ENCODE measurements at regions not wholly inside any gene's neighbourhood (a gene's known extent, or its start where the extent isn't known, plus 50 kb on each side); places are given as distances from the start of the nearest gene placed in this dataset.
"Not testable (repeated sequence)": the region's sequence is repeated elsewhere in the genome, so short reads cannot be mapped to it uniquely, and the experiment has no call there.

DNA sequence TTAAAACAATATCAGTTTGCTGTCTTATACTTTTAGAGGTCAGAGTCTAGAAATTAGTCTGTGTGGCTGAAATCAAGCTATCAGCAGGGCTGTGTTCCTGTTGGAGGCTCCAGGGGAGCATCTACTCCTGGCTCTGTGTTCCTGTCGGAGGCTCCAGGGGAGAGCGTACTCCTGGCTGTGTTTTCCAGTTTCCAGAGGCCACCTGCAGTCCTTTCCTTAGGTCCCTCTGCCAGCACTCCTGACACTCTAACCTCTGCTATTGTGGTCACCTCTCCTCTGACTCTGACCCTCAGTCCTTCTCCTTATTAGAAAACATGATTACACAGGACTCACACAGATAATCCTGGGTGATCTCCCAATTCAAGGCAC is 1140.7 kb upstream of the TMEM132C start:
- DNase-seq: no peak
- intact Hi-C loops (cut with DNase I): no loop called here
- TF ChIP-seq POLR2A (IDR thresholded peaks at IDR 0.05): no peak
- TF ChIP-seq, protein P1, sequence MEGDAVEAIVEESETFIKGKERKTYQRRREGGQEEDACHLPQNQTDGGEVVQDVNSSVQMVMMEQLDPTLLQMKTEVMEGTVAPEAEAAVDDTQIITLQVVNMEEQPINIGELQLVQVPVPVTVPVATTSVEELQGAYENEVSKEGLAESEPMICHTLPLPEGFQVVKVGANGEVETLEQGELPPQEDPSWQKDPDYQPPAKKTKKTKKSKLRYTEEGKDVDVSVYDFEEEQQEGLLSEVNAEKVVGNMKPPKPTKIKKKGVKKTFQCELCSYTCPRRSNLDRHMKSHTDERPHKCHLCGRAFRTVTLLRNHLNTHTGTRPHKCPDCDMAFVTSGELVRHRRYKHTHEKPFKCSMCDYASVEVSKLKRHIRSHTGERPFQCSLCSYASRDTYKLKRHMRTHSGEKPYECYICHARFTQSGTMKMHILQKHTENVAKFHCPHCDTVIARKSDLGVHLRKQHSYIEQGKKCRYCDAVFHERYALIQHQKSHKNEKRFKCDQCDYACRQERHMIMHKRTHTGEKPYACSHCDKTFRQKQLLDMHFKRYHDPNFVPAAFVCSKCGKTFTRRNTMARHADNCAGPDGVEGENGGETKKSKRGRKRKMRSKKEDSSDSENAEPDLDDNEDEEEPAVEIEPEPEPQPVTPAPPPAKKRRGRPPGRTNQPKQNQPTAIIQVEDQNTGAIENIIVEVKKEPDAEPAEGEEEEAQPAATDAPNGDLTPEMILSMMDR (IDR thresholded peaks at IDR 0.05): no peak
- H3K9me3 ChIP-seq: no peaks in the 10 kb centered on the region
- WGBS (ENCODE audit: insufficient coverage, low coverage, low lambda C conversion rate, missing lambda C conversion rate): 81% methylated on average over 2 of the region's 2 CpGs
- H3K4me1 ChIP-seq: peaks cover 0 to 39% (median 10%) of the 10 kb centered on the region in 4 donors
- no peaks in the 10 kb centered on the region for H3K36me3 ChIP-seq
- no peak overlapping the region for H3K27ac ChIP-seq
- no peak overlapping the region for H3K4me3 ChIP-seq
- no peaks in the 10 kb centered on the region for H3K27me3 ChIP-seq
- ATAC-seq: no peak

DNA sequence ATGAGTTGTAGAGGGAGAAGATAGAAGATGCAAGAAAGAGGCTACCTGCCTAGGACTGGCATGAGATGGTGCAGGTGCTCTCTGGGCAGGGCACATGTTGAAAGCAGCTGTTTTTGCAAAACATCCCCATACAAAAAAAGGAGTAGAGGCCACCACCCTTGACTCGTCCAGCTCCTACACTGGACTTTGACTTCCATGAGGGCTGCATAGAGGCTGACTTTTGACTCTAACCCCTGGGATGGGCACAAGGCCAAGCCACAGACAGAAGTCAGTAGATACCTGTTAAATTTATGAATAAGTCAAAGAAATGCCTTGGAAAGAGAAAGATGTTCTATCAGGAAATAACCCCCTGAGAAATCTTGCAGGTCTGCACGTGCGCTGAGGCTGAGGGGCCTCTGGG is 1139.1 kb upstream of the TMEM132C start:
- ATAC-seq: peak; percentile 63 to 87 (median 79)
- Histone ChIP-seq H3K4me1 (peaks cover 0 to 39% (median 10%) of the 10 kb centered on the region in 4 donors), H3K4me3 (no peak overlapping the region), H3K36me3 (no peaks in the 10 kb centered on the region), H3K9me3 (no peaks in the 10 kb centered on the region), H3K27ac (peak overlapping the region in 2 of 3 donors; percentile 29 to 83), H3K27me3 (no peaks in the 10 kb centered on the region)
- TF ChIP-seq, protein P1 (IDR thresholded peaks at IDR 0.05): no peak
- no peak for TF ChIP-seq POLR2A (IDR thresholded peaks at IDR 0.05)
- 45% methylated on average over 3 of the region's 3 CpGs for WGBS (ENCODE audit: insufficient coverage, low coverage, low lambda C conversion rate, missing lambda C conversion rate)
- peak; percentile 76 to 91 (median 83) for DNase-seq
- intact Hi-C loops (cut with DNase I): no loop called here

DNA sequence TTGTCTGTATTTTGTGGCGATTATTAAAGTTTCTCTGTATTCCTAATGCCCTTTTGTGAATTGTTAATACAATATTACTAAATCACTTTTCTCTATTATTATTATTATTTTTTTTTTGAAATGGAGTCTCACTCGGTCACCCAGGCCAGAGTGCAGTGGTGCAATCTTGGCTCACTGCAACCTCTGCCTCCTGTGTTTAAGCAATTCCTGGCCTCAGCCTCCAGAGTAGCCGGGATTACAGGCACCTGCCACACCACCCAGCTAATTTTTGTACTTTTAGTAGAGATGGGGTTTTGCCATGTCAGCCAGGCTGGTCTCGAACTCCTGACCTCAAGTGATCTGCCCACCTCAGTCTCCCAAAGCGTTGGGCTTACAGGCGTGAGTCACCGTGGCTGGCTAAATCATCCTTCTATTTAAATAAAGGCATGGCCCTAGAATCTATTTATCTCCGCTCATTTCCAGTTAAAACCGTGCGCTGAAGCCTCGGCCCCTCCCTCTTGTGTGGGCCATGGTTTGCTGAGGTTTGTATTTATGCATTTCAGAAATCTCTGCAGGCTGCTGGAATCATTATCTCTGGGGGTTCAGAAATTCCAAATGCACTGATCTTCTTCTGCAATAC is 1136.4 kb upstream of the TMEM132C start:
- TF ChIP-seq, protein P1 (IDR thresholded peaks at IDR 0.05): no peak
- TF ChIP-seq POLR2A (IDR thresholded peaks at IDR 0.05): no peak
- Histone ChIP-seq H3K4me3 (peak overlapping the region in 2 of 3 donors; percentile 6 to 35), H3K9me3 (no peaks in the 10 kb centered on the region), H3K4me1 (peaks cover 0 to 39% (median 10%) of the 10 kb centered on the region in 4 donors), H3K36me3 (no peaks in the 10 kb centered on the region), H3K27me3 (no peaks in the 10 kb centered on the region), H3K27ac (peak overlapping the region in 2 of 3 donors; percentile 41 to 83)
- intact Hi-C loops (cut with DNase I): no loop called here
- DNase-seq (peak in 2 of 3 donors; percentile 25 to 72), ATAC-seq (peak; percentile 28 to 74 (median 57))
- WGBS (ENCODE audit: insufficient coverage, low coverage, low lambda C conversion rate, missing lambda C conversion rate): 42% methylated on average over 10 of the region's 11 CpGs

DNA sequence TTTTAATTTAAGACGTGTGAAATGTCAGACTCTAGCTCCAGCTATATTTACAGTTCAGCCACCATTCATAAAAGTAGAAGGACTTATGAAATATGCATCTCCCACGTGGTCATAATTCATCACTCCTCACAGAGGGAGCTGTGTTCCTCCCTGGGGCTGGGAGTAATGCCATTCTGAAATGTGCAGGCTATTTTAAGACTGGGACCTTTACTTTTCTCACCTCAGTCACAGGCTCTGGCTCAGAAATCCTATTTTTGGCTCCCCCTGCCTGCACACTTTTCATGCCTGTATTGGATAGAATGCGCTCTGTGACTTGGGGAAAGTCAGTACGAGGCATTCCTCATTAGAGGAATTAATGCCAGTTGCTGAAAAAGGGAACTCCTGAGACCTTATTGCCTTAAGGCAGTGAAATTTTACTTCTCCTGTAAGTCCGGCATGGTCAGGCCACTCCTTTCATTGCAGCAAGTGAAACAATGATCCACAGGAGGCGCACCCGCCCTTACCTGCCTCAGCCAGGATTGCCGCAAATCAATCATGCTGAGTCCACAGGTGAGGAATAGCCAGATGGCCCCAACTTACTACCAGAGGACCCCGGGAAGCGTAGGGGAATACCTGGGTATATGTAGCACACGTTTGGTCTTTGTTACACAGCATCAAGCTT is 1133.2 kb upstream of the TMEM132C start:
- 66% methylated on average over 7 of the region's 11 CpGs for WGBS (ENCODE audit: insufficient coverage, low coverage, low lambda C conversion rate, missing lambda C conversion rate)

DNA sequence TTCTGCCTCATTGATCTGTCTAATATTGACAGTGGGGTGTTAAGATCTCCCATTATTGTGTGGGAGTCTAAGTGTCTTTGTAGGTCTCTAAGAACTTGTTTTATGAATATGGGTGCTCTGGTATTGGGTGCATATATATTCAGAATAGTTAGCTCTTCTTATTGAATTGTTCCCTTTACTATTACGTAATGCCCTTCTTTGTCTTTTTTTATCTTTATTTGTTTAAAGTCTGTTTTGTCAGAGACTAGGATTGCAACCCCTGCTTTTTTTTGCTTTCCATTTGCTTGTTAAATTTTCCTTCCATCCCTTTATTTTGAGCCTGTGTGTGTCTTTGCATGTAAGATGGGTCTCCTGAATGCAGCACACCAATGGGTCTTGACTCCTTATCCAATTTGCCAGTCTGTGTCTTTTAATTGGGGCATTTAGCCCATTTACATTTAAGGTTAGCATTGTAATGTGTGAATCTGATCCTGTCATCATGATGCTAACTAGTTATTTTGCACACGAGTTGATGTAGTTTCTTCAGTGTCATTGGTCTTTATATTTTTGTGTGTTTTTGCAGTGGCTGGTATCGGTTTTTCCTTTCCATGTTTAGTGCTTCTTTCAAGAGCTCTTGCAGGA is 1126.0 kb upstream of the TMEM132C start:
- H3K27ac ChIP-seq; H3K4me1 ChIP-seq; intact Hi-C loops (cut with DNase I); ATAC-seq; DNase-seq; H3K36me3 ChIP-seq; H3K27me3 ChIP-seq; H3K9me3 ChIP-seq; H3K4me3 ChIP-seq: not testable (repeated sequence)
- 81% methylated on average over 3 of the region's 3 CpGs for WGBS (ENCODE audit: insufficient coverage, low coverage, low lambda C conversion rate, missing lambda C conversion rate)

More for the DNA sequence above, 1133.2 kb upstream of the TMEM132C start:
- Histone ChIP-seq H3K27me3 (no peaks in the 10 kb centered on the region), H3K4me3 (no peak overlapping the region), H3K9me3 (no peaks in the 10 kb centered on the region), H3K4me1 (peaks cover 0 to 23% (median 4%) of the 10 kb centered on the region in 4 donors), H3K27ac (no peak overlapping the region), H3K36me3 (no peaks in the 10 kb centered on the region)
- no peak for DNase-seq
- intact Hi-C loops (cut with DNase I): no loop called here
- no peak for TF ChIP-seq POLR2A (IDR thresholded peaks at IDR 0.05)
- TF ChIP-seq, protein P1 (IDR thresholded peaks at IDR 0.05): no peak
- no peak for ATAC-seq
